Panc1 (cell line): ENCODE measurements at regions not wholly inside any gene's neighbourhood (a gene's known extent, or its start where the extent isn't known, plus 50 kb on each side); places are given as distances from the start of the nearest gene placed in this dataset.

ENCODE experiments used
- ATAC-seq: fragments of 200-7000 bp; cut with Tn5 transposase; 2 replicates; pipeline ENCODE4 v1.9.1; 2020; ENCODE audit warnings: mild to moderate bottlenecking, moderate library complexity
- BruUV-seq: library from RNA; stranded (reverse); fragments of 400-500 nt; replicated peaks from 2 replicates; lab custom pipeline; 2021; lab: Mats Ljungman, UMichigan
- CTCF ChIA-PET: fragments of 300-600 bp; sonication (Branson Sonifier 250); formaldehyde crosslinking; loops from one replicate; lab custom pipeline; 2022; ENCODE audit warnings: antibody characterized with exemption; lab: Charles Lee
- POLR2A ChIA-PET: fragments of 300-600 bp; sonication (Branson Sonifier 250); formaldehyde crosslinking; loops from one replicate; lab custom pipeline; 2022; ENCODE audit warnings: antibody characterized with exemption; lab: Charles Lee
- DNase-seq: peaks from one replicate; pipeline ENCODE4 v3.0.0-alpha.2; 2010; ENCODE audit warnings: low read depth, low spot score
- H3K27ac ChIP-seq: 2 replicates; pipeline ENCODE4 v1.5.1; 2011; ENCODE audit warnings: mild to moderate bottlenecking, low read length, inconsistent platforms
- H3K27me3 ChIP-seq: fragments of 200-500 bp; sonication (Bioruptor generic); 2 replicates; pipeline ENCODE4 v1.6.0; 2014; ENCODE audit warnings: low read length, inconsistent platforms; ENCODE audit not compliant: control insufficient read depth, insufficient read depth
- H3K36me3 ChIP-seq: fragments of 200-500 bp; sonication (Bioruptor generic); 2 replicates; pipeline ENCODE4 v1.5.1; 2014; ENCODE audit warnings: inconsistent platforms, mild to moderate bottlenecking, low read length, moderate library complexity; ENCODE audit not compliant: control insufficient read depth, insufficient read depth
- H3K4me1 ChIP-seq: 2 replicates; pipeline ENCODE4 v1.5.1; 2011; ENCODE audit warnings: inconsistent platforms, mild to moderate bottlenecking, low read length, moderate library complexity; ENCODE audit not compliant: control insufficient read depth, insufficient read depth
- H3K4me3 ChIP-seq, 2 experiments: 2 replicates each; pipeline ENCODE4 v1.5.1; 2011 to 2012; ENCODE audit warnings: low read depth in 2 of 2, low read length in 2 of 2, mild to moderate bottlenecking in 2 of 2, inconsistent platforms in 1 of 2, moderate library complexity in 1 of 2
- H3K9me3 ChIP-seq: fragments of 200-500 bp; sonication (Bioruptor generic); 2 replicates; pipeline ENCODE4 v1.5.1; 2014; ENCODE audit warnings: low read depth, mild to moderate bottlenecking, inconsistent platforms, low read length, moderate library complexity; ENCODE audit not compliant: control insufficient read depth, insufficient read depth
- CTCF ChIP-seq: fragments of 450-650 bp; IDR thresholded peaks from 2 replicates; pipeline ENCODE4 v1.5.1; 2017; ENCODE audit warnings: mild to moderate bottlenecking
- POLR2AphosphoS5 ChIP-seq: IDR thresholded peaks from 2 replicates; pipeline ENCODE4 v1.6.1; 2012; ENCODE audit warnings: mild to moderate bottlenecking, low read depth, low read length, moderate library complexity
- REST ChIP-seq, 2 experiments: IDR thresholded peaks; 2 replicates each; pipeline ENCODE4 v1.6.1; 2011 to 2012; ENCODE audit warnings: low read depth in 2 of 2, control low read depth in 1 of 2, low read length in 1 of 2, mild to moderate bottlenecking in 1 of 2, moderate library complexity in 1 of 2; ENCODE audit not compliant: insufficient read depth in 1 of 2
- SIN3A ChIP-seq: IDR thresholded peaks from 2 replicates; pipeline ENCODE4 v1.6.1; 2012; ENCODE audit warnings: low read depth, mild to moderate bottlenecking, low read length, moderate library complexity, borderline replicate concordance; ENCODE audit not compliant: insufficient read depth
- TCF7L2 ChIP-seq: IDR thresholded peaks from 2 replicates; pipeline ENCODE4 v1.6.1; 2011; ENCODE audit warnings: mild to moderate bottlenecking, low read depth, low read length, inconsistent platforms
- in situ Hi-C: cut with HindIII; loops from 2 replicates; pipeline ENCODE4 v1.10.0; 2016; ENCODE audit warnings: low sequenced_read_pairs, low pct_unique_long_range_greater_than_20kb
- intact Hi-C: fragments of 100-400 bp; cut with micrococcal nuclease; formaldehyde crosslinking; loops from one replicate; pipeline ENCODE4 v1.10.0; 2022; ENCODE audit not compliant: unreplicated experiment

- intact Hi-C loops (no loop called here), in situ Hi-C loops (no loop called here)
- DNase-seq (no peak), ATAC-seq (no peak)
- Histone ChIP-seq H3K36me3 (no peaks in the 10 kb centered on the region), H3K9me3 (no peaks in the 10 kb centered on the region), H3K27ac (no peak overlapping the region), H3K27me3 (peaks cover 4% of the 10 kb centered on the region), H3K4me1 (no peaks in the 10 kb centered on the region), H3K4me3 (no peak overlapping the region)
- TF ChIP-seq CTCF: no peak
- no peak for TF ChIP-seq SIN3A
- no peak for TF ChIP-seq TCF7L2
- no peak for TF ChIP-seq POLR2AphosphoS5
- TF ChIP-seq REST (IDR thresholded peaks at IDR 0.05; ENCODE audit: insufficient read depth in 1 of 2, low read depth in 2 of 2, low read length in 1 of 2): no peak
- CTCF ChIA-PET: no interaction called here
- BruUV-seq: no TSS peak
- POLR2A ChIA-PET: no interaction called here
Observed at GRCh38 chr6:163671791-163672190, 257.3 kb downstream of the QKI start.

- ChIA-PET CTCF (no interaction called here), POLR2A (no interaction called here)
- no peak for ATAC-seq
- H3K27me3 ChIP-seq: peaks cover 4% of the 10 kb centered on the region
- H3K27ac ChIP-seq: no peak overlapping the region
- no peaks in the 10 kb centered on the region for H3K4me1 ChIP-seq
- in situ Hi-C loops (no loop called here), intact Hi-C loops (no loop called here)
- no TSS peak for BruUV-seq
- H3K36me3 ChIP-seq: no peaks in the 10 kb centered on the region
- H3K9me3 ChIP-seq: no peaks in the 10 kb centered on the region
- no peak for TF ChIP-seq REST (IDR thresholded peaks at IDR 0.05; ENCODE audit: insufficient read depth in 1 of 2, low read depth in 2 of 2, low read length in 1 of 2)
- no peak for TF ChIP-seq CTCF
- TF ChIP-seq POLR2AphosphoS5: no peak
- no peak for TF ChIP-seq SIN3A
- TF ChIP-seq TCF7L2: no peak
- H3K4me3 ChIP-seq: no peak overlapping the region
- DNase-seq: no peak
Observed at GRCh38 chr6:163671355-163671754, 256.8 kb downstream of the QKI start.
